HG02678 (cell line): ENCODE measurements at regions not wholly inside any gene's neighbourhood (a gene's known extent, or its start where the extent isn't known, plus 50 kb on each side); places are given as distances from the start of the nearest gene placed in this dataset.
"Not testable (repeated sequence)": the region's sequence is repeated elsewhere in the genome, so short reads cannot be mapped to it uniquely, and the experiment has no call there.

Experiments used
- ATAC-seq: cut with Tn5 transposase; IDR thresholded peaks from one replicate; pipeline ENCODE4 v1.9.1; 2021; ENCODE audit warnings: mild to moderate bottlenecking, moderate library complexity; ENCODE audit not compliant: unreplicated experiment

GRCh38 chr15:70602834-70603560 lies 160.4 kb downstream of the UACA start:
- no peak for ATAC-seq

GRCh38 chr15:70602281-70602680 lies 161.1 kb downstream of the UACA start:
- no peak for ATAC-seq

DNA sequence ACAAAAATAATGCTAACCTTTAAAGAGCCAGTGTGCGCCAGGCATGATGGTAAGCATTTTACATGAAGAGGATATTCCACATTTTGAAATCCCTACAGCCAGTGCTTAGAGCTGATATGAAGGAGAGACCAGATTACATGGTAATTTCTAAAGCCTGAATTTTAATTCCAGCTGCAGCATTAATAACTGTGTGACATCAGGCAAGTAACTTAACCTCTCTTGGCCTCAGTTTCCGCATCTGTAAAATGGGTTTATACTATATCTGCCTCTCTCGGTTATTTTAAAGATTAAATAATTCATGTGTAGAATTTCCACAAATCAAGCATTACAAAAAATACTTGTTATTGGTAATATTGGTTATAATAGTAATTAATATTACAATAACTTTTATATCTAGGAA lies 165.4 kb downstream of the UACA start:
- no peak for ATAC-seq

GRCh38 chr15:70597056-70597603 lies 166.2 kb downstream of the UACA start:
- ATAC-seq: no peak

GRCh38 chr15:70596354-70597055 lies 166.9 kb downstream of the UACA start:
- ATAC-seq: no peak

- ATAC-seq: no peak
Observed at GRCh38 chr15:70593795-70594194, 169.6 kb downstream of the UACA start.

GRCh38 chr15:70589728-70590127 lies 173.6 kb downstream of the UACA start:
- ATAC-seq: no peak

GRCh38 chr15:70589221-70589620 lies 174.1 kb downstream of the UACA start:
- ATAC-seq: no peak

DNA sequence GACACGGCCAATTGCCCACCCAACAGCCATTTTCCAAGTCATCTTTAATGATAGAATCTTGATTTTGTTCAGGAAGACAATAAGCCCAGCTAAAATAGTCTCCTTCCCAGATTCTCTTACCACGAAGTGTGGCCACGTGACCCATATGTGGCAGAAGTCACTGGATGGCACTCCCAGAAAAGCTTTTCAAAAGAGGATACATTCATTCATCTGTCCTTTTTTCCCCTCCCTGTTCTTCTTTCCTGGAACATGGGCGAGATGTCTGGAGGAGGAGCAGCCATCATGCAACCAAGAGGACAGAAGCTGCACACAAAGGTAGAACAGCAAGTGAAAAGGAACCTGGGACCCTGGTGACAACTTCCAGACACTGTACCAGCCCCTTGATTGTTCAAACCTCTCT lies 174.7 kb downstream of the UACA start:
- ATAC-seq: no peak

DNA sequence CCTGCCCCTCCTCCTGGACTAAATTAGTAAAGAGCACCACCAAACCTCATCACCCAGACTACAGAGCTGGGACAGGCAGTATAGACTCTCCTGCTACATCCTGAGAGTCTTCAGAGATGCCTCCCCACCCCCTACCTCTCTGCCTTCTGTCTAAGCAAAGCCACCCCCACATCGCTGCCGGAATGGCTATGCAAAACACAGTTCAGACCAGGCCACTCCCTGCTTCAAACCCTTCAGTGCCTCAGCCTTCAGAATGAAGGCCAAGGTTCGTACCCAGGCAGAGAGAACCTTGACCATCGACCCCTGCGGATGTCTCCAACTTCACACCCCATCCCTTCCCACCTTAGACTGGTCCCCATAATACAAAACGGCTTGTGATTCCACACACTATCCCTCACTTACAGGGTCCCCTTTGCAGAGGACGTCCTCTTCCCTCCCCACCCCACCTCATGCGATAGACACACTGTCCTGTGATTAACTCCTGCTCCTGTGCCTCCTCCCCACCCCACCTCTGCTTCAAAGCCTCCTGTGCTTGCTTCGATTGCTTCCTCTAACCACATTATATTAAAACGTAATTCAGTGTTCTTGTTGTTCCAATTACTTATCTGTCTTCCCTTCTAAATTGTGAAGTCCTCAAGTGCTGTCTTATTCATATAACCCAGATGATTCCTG lies 175.3 kb downstream of the UACA start:
- ATAC-seq: no peak

DNA sequence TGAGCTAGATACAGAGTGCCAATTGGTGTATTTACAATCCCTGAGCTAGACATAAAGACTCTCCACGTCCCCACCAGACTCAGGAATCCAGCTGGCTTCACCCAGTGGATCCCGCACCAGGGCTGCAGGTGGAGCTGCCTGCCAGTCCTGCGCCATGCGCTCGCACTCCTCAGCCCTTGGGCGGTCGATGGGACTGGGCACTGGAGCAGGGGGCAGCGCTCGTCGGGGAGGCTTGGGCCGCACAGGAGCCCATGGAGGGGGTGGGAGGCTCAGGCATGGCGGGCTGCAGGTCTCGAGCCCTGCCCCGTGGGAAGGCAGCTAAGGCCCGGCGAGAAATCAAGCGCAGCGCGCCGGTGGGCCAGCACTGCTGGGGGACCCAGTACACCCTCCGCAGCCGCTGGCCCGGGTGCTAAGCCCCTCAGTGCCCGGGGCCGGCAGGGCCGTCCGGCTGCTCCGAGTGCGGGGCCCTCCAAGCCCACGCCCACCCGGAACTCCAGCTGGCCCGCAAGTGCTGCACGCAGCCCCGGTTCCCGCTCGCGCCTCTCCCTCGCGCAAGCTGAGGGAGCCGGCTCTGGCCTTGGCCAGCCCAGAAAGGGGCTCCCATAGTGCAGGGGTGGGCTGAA lies 176.2 kb downstream of the UACA start:
- not testable (repeated sequence) for ATAC-seq

DNA sequence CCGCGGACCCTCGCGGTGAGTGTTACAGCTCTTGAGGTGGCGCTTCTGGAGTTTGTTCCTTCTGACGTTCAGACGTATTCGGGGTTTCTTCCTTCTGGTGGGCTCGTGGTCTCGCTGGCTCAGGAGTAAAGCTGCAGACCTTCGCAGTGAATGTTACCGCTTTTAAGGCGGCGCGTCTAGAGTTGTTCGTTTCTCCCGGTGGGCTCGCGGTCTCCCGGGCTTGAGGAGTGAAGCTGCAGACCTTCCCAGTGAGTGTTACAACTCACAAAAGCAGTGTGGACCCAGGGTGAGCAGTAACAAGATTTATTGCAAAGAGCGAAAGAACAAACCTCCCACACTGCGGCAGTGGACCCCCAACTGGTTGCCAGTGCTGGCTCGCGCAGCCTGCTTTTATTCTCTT lies 177.1 kb downstream of the UACA start:
- ATAC-seq: no peak

DNA sequence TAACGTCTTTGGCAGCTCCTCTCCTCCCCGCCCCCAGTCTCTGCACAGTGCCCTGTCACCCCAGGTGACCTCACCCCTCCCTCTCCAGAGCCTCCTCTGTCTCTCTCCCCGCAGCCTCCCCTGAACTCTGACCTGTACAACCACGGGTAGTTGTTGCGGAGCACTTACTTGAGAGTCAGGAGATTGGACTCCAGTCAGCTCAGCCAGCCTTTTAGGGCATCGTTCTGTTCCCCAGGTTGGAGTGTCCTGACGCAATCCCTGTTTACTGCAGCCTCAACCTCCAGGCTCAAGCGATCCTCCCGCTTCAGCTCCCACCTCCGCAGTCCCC lies 177.7 kb downstream of the UACA start:
- ATAC-seq: no peak

DNA sequence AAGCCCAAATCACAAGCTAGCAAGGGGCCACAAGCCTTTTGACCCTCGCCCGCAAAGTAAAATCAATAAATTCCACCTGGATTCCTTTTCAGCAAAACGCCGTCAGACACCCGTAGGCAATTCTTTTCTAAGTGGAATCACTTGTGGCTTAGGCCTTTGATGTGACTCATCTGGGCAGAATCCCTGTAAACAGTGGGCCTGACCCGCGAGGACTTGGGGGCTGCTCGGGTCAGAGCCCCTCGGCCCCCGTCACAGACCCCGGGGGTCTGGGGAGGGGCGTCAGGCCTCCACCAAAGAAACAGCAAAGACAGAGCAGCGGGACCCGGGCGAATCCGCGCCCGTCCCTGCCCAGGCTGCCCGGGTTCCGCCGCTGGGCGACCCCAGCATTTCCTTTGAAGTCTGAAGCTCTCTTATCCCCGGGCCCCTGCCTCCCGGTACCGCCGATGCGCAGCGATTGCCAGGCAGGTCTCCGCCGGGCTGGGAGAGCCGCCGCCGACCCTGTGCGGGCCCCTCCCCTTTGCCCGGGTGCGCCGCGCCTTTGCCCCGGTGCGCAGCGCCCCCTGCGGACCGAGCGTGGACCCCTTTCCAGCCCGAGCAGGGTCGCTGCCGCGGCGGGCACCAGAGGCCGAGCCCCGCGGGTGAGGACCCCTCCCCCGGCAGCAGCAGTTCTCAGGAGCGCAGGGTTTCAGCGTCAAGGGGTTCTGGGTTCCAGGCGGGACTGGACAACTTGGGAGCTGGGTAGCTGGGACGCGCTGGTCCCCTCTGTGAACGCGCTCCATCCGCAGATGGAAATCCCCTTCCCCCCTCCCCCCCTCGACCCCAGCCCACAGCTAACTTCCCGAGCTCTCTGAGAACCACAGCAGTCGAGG lies 178.3 kb downstream of the UACA start:
- no peak for ATAC-seq

GRCh38 chr15:70584441-70584837 lies 178.9 kb downstream of the UACA start:
- ATAC-seq: no peak

- ATAC-seq: no peak
Observed at GRCh38 chr15:70583006-70583405, 180.4 kb downstream of the UACA start.

DNA sequence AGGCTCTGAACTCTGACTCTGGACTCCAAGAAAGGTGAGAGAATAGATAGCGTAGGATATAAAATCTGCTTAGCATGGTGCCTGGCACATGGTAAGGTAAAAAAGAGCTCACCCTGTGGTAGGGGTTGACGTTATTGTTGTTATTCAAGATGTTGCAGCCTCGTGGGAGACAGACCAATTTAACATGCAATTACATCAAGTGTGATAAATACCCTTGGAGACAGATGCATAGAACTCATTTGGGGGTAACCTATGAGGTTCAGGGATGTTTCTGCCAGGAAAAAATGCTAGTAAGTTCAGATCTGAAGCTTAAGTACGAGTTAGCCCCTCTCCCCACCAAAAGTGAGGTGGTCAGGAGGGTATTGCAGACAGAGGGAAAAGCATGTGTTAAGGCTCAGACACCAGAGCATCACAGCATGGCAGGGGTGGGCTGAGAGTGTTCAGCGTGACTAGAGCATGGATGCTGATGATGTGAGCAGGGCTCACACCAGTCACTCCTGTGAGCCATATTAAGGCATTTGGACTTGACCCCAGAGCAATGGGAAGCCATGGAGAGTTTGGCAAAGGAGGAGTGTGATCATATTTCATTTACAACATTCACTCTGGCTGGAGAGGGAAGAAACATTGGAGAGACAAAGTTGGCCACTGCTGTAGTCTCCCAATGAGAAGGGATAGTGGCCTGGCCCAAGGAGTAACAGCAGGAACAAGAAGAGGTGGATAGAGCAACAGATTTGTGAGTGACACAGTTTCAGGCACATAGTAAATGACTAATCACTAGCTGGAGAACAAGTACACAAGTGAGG lies 181.0 kb downstream of the UACA start:
- no peak for ATAC-seq

- ATAC-seq: no peak
Observed at GRCh38 chr15:70580958-70581357, 182.4 kb downstream of the UACA start.

- no peak for ATAC-seq
Observed at GRCh38 chr15:70580286-70580685, 183.1 kb downstream of the UACA start.

GRCh38 chr15:70579766-70580165 lies 183.6 kb downstream of the UACA start:
- ATAC-seq: no peak
